ENCODE measurements at regions not wholly inside any gene's neighbourhood (a gene's known extent, or its start where the extent isn't known, plus 50 kb on each side); places are given as distances from the start of the nearest gene placed in this dataset.

DNA sequence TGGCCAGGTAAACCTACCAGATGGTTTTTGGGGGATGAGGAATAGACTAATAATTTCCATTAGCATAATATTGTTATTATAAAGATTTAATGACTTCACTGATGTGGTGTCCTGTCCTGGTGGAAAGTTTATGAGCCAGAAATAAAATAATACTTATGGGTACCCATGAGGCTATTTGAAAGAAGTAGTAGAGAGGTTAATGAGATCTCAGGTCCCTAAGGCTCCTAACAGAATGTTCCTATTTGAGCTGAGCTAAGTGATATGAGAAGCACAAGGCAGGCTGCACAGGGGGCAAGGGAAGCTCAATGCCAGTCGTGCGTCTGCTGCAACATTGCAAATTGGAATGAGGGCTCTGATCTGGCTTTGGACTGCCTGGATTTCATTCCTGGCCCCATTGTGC lies 174.1 kb downstream of the BMP2 start:
- BruUV-seq (replicated peaks) = no TSS peak
- Histone ChIP-seq H3K9me3 (ENCODE audit: low read length) (peaks cover 19% of the 10 kb centered on the region), H3K4me2 (ENCODE audit: low read depth, low read length) (no peak overlapping the region), H3K9ac (ENCODE audit: insufficient read depth, low read depth, low read length) (no peak overlapping the region), H2AFZ (ENCODE audit: low read length) (no peak overlapping the region), H3K4me3 (replicated peaks in 1 of 3; ENCODE audit: insufficient read depth in 1 of 3, low read depth in 2 of 3, low read length in 3 of 3) (no peak overlapping the region), H3K27ac (ENCODE audit: extremely low read length, insufficient read depth, low read length) (no peak overlapping the region), H3K36me3 (replicated peaks in 1 of 2; ENCODE audit: control insufficient read depth in 1 of 2, insufficient read depth in 2 of 2, low read length in 2 of 2) (no peaks in the 10 kb centered on the region), H4K20me1 (ENCODE audit: insufficient read depth, low read length) (no peaks in the 10 kb centered on the region), H3K27me3 (ENCODE audit: control insufficient read depth in 1 of 2, insufficient read depth in 2 of 2, low read length in 2 of 2) (no peaks in the 10 kb centered on the region; a peak in 1 of 5 replicates), H3K79me2 (ENCODE audit: insufficient read depth, low read length) (no peaks in the 10 kb centered on the region), H3K4me1 (ENCODE audit: insufficient read depth, low read length) (no peaks in the 10 kb centered on the region)
- intact Hi-C loops (cut with micrococcal nuclease; ENCODE audit: unreplicated experiment) (no loop called here), in situ Hi-C loops (cut with HindIII; ENCODE audit: extremely low pct_ligation_motif_present, low pct_unique_long_range_greater_than_20kb) (no loop called here)
- ChIA-PET POLR2A (no interaction called here), CTCF (ENCODE audit: low intra/inter-chr PET ratio, low total read pairs) (no interaction called here)
- no peak for TF ChIP-seq ZNF552 (CRISPR knock-in tag; IDR thresholded peaks at IDR 0.05; ENCODE audit: borderline replicate concordance)
- no peak for TF ChIP-seq ZNF160 (CRISPR knock-in tag; IDR thresholded peaks at IDR 0.05)
- no peak for TF ChIP-seq NFKBIZ (CRISPR knock-in tag; IDR thresholded peaks at IDR 0.05)
- TF ChIP-seq CENPT (CRISPR knock-in tag; IDR thresholded peaks at IDR 0.05; ENCODE audit: low read depth) = no peak
- TF ChIP-seq FOXM1 (CRISPR knock-in tag; IDR thresholded peaks at IDR 0.05) = no peak
- TF ChIP-seq SRY (CRISPR knock-in tag; IDR thresholded peaks at IDR 0.05) = no peak
- TF ChIP-seq, protein P1, sequence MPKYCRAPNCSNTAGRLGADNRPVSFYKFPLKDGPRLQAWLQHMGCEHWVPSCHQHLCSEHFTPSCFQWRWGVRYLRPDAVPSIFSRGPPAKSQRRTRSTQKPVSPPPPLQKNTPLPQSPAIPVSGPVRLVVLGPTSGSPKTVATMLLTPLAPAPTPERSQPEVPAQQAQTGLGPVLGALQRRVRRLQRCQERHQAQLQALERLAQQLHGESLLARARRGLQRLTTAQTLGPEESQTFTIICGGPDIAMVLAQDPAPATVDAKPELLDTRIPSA (CRISPR knock-in tag; IDR thresholded peaks at IDR 0.05; ENCODE audit: borderline replicate concordance) = no peak
- no peak for TF ChIP-seq SAP130 (CRISPR knock-in tag; IDR thresholded peaks at IDR 0.05; ENCODE audit: low read depth)
- TF ChIP-seq PPARG (CRISPR knock-in tag; conservative IDR thresholded peaks at IDR 0.05) = no peak
- no peak for TF ChIP-seq RELA (CRISPR knock-in tag; IDR thresholded peaks at IDR 0.05)
- no peak for TF ChIP-seq KLF11 (CRISPR knock-in tag; IDR thresholded peaks at IDR 0.05)
- no peak for TF ChIP-seq JDP2 (CRISPR knock-in tag; IDR thresholded peaks at IDR 0.05; ENCODE audit: borderline replicate concordance)
- TF ChIP-seq DPF2 (CRISPR knock-in tag; IDR thresholded peaks at IDR 0.05; ENCODE audit: borderline replicate concordance, low read depth) = no peak
- no peak for TF ChIP-seq ZNF296 (CRISPR knock-in tag; conservative IDR thresholded peaks at IDR 0.05)
- no peak for TF ChIP-seq HOXD1 (CRISPR knock-in tag; IDR thresholded peaks at IDR 0.05)
- DNase-seq (ENCODE audit: low spot score) = no peak
- no peak for ATAC-seq
- FAIRE-seq = no peak
- WGBS (ENCODE audit: low lambda C conversion rate) = 6% methylated on average over 2 of the region's 2 CpGs
